GM12891 (cell line): ENCODE measurements at regions not wholly inside any gene's neighbourhood (a gene's known extent, or its start where the extent isn't known, plus 50 kb on each side); places are given as distances from the start of the nearest gene placed in this dataset.

Experiments
- POLR2AphosphoS5 ChIP-seq: IDR thresholded peaks from 2 replicates; pipeline ENCODE4 v1.6.1; 2011; ENCODE audit warnings: low read depth, low read length, control low read depth
- POU2F2 ChIP-seq: IDR thresholded peaks from 2 replicates; pipeline ENCODE4 v1.6.1; 2011; ENCODE audit warnings: low read depth, mild to moderate bottlenecking, control low read depth, low read length, moderate library complexity

DNA sequence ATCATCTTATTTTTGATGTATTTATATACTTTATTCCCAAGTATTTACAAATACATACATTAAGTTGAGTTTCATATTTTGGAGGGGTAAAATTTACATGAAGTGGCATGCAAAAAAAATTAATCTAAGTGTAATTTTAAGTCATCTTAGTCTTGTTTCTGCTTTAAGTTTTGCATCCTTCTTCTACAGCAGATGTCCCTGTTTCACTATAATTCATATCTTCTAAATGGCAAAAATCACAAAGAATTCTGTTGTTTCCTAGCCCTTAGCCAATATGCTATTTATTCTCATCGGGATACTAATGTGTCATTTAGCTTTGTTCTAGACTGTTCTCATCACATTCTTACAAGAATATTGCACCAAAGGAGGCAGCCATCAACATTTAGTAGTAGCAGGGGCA, 831.9 kb downstream of the GBE1 start:
- TF ChIP-seq POLR2AphosphoS5 (no peak), POU2F2 (no peak)
